ENCODE measurements at regions not wholly inside any gene's neighbourhood (a gene's known extent, or its start where the extent isn't known, plus 50 kb on each side); places are given as distances from the start of the nearest gene placed in this dataset.
A peak's percentile ranks its signal among the peaks of the same experiment; 100 is the strongest.

DNA sequence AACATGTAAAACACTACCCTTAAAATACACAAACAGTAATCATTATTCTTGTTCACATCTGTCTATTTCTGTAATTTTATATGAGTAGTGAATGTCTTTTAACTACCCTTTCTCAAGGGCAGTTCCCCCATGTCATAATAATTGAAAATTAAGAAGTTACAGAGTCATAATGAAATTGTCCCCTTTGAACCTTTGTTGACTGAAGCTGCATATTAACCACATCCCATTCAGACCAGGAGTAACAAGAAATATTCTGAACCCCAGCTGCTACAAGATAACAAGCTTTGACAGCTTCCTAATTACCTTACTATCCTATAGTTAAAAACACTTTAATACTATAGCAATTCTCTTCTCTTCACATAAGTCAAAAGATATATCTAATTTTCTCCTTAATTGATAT lies 635.9 kb upstream of the SUCLG2 start:
- no peak for FAIRE-seq

DNA sequence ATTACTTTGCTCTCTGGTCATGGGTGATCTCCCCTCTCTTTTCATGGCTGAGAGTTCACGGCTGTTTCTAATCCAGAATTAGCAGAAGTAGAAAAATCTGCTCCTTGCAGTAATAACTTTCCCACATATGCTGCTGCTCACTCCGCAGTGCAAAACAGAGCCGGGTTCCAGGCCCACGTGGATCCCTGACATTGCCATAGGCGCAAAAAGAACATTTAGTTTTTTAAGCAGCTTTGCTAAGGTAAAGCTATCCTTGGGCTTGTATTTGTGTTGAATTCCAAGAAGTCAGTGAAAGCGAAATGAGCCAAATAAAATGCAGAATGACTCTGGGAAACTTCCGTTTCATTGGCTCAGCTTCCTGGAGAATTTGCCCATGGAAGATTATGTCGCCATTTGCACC lies 633.7 kb upstream of the SUCLG2 start:
- FAIRE-seq: no peak

DNA sequence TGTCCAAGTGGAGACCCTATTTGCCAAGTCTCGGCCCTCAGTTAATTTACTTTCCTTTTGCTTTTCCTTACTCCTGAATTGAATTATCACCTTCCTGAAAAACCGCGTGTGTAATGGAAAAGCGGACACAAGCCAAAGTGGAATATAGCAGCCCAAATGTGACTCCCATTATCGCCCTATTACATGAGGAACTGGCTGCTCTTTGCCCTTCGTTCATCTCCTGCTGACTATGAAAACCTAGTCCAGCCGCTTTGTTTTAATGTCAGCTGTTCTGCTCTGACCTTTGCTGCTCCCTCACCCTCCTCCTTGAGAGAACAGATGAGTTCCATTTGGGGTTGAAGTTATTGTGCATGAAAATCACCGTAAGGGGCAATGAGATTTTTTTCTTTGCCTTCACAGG lies 632.7 kb upstream of the SUCLG2 start:
- FAIRE-seq: no peak

DNA sequence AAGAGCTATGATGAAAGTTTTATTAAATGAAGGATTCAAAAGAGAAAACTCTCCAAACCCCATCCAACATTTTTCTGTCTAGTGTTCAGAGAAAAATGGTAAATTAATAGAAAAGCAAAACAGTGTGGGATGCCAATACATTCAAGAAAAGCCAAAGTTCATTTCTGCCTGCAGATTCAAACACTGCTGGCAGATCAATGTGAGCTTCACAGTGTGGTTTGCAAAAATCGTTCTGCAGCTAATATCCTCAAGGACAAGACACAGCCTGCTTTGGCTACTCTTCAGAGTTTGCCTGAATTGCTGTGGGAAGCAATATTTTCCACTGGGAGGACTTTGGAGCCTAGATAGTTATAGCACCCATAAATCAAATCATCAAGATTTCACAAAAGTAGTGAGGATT lies 619.9 kb upstream of the SUCLG2 start:
- FAIRE-seq: no peak

DNA sequence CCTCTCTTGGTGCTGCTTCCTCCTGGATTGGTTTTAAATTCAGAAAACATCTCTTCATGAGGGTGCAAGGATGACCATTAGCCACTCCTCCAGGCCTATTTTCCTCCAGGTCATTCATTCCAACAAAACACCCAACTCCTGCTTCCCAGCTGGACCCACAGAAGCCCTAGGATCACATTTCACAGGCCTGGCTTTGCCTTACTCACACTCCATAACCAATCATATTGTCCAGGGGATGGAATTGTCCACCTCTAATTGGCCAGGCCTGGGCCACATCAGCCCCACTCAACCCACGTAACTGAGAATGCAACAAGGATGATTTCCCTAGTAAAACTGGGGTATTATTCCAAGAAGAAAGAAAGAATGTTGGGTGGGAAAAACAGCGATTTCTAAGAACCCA lies 616.7 kb upstream of the SUCLG2 start:
- no peak for FAIRE-seq

DNA sequence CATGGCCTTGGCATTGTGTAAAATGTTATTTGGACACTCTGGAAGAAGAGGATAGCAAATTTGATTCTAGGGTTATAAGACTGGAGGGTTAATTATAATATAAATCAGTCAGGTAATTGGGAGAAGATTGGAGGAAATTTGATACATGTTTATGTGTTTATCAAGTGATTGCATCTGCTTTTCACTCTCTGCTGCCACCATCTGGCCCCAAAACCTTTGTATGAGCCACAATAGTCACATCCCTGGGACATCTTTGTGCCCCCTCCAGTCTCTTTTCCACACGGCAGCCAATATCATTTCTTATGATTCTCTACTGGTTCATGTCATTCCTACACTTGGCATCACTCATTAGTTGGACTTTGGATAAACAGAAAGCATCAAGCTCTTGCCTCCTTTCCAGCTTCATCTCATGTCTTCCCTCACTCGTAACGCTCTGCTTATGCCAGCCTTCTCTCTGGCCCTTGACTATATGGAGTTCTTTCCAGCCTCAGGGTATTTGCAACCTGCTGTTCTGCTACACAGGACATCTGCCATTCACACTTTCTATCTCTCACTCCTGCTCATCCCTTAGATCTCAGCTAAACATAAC lies 602.3 kb upstream of the SUCLG2 start:
- no peak for FAIRE-seq

DNA sequence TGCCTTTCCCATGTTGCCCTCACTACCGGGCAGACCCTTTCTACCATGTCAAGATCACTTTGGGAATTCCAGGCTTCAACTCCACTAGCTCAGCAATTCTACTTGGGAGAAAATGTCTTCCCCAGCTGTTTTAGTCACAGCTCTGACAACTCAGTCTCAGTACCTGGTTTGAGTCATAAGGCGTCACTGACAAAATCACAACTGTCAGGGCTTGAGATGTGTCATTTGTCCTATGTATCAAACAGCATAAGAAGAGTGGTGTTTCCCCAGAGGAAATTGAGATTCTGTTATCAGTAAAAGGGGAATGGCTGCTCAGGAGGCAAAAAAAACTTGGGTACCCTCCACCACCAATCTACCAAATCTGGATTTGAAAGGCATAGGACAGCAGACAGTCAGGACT lies 594.9 kb upstream of the SUCLG2 start:
- no peak for FAIRE-seq

DNA sequence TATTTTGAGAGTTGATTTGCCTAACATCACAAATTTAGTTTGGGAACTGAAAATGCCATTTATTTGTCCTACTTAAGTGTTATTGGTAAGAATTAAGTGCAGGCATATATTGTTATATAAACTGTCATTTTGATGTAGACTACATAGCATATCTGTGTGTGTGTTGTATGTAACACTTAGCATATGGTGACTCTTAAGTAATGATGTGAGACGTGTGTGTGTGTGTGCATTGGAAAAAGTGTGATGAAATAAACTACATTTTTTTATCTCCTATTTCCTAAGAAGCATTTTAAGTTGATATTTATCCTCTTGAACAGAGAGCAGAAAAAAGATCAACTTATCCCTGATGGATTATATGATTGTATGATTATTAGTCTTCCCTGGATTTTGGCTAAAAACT lies 588.2 kb upstream of the SUCLG2 start:
- FAIRE-seq: peak; percentile 60

DNA sequence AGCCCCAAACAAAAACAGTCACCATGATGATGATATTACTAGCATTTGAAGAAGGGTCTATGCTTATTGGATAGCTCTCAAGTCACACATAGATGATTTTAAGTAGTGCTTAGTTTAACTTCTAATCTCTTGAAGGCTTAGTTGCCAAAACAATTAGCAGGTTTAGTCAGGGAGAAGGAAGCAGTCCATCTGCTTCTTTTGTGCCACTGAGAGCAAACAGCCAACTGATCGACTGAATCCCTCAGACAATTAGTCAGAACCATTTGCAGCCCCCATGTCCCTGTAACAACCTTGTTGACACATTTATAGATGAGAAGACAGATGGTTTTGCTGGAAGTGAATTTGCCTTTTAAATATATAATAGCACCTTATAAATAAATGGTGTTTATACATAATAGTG lies 585.1 kb upstream of the SUCLG2 start:
- FAIRE-seq: no peak

DNA sequence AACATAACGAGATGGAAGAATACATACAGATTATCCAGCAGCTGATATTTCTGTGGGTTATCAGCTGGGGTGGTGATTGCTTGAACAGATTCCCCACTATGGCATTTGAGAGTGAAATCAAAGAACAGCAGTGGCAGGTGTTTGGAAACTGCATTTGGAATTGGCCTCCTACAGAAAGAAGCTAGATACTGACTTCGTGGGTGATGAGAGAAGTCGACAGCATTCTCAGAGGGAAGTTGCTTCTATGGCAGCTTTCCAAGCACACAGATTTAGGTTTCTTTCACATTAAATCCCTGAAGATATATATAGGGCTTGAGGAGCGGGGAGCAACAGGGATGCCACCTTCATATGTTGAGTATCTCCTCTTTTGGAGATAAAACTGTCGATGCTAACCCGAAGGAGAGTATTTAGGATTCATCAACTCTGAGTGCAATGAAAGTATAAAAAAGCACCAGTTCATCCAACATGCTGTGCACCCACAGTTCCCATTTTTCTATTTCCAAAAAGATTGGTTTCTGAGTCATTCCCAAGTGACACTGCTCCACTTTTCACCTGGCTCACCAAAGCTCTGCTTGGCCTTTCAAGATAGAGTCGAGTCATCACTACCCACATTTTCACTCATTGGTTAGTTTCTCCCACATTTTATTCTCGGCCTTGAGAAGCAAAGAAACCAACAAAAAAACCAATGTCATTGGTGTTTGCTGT lies 579.8 kb upstream of the SUCLG2 start:
- no peak for FAIRE-seq

DNA sequence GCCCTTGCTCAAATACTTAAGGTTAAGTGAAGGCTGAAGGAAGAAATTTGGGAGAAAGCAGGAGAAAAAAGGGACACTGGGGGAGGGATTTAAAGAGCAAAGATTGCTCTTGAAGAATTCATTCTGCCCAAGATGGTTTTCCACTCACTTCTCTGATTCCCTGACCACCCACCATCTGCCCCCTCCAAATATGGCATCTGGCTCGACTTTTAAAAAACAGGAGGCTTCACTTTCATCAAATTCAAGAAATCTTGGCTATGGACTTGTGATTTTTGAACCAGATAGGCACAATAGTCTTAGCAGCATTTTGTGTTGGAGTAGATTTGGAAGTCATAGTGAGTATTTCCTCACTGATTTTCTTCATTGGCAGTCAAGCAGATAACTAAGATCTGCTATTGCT lies 574.4 kb upstream of the SUCLG2 start:
- FAIRE-seq: no peak

DNA sequence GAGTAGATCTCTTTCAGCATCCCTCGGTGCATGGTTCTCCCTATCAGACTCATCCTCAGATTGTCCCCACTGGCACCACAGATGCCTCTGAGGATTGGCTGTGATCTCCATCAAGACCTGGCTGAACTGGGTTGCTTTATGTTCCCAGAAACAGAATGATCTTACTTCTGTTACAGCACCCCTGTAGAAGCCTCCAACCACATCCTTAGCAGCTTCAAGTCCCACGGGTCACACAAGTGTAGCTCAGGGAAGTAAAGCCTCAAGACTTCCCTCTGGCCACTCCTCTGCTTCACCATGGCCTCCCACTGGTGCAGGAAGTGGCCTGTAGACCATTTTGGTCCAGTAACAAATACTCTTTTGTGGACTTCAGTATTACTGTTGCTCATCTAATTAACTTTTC lies 566.4 kb upstream of the SUCLG2 start:
- no peak for FAIRE-seq

DNA sequence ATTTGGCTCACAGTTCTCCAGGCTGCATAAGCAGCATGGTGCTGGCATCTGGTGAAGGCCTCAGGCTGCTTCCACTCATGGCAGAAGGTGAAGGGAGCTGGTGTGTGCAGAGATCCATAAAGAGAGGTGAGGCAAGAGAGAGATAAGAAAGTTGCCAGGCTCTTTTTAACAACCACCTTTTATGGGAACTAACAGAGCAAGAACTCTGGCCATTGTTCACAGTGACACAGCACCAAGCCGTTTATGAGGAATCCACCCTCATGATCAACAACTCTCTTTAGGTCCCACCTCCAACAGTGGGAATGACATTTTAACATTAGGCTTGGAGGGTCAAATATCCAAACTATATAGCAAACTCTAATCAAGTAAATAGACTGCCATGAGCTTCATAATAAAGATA lies 557.2 kb upstream of the SUCLG2 start:
- FAIRE-seq: no peak

DNA sequence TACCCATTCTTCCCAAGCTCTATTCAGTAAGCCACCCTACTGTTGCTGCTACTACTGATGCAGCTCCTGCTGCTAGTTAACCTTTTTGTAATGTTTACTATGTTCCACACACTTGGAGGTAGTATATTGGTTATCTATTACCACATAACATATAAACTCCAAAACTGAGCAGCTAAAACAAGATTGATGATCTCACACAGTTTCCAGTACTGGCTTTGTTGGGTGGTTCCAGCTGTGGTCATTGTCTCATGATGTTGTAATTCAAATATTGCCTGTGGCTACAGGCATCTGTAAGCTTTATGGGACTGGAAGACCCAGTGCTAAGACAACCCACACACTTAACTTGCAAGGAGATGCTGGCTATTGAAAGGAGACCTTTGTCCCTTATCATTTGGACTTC lies 556.2 kb upstream of the SUCLG2 start:
- FAIRE-seq: no peak

DNA sequence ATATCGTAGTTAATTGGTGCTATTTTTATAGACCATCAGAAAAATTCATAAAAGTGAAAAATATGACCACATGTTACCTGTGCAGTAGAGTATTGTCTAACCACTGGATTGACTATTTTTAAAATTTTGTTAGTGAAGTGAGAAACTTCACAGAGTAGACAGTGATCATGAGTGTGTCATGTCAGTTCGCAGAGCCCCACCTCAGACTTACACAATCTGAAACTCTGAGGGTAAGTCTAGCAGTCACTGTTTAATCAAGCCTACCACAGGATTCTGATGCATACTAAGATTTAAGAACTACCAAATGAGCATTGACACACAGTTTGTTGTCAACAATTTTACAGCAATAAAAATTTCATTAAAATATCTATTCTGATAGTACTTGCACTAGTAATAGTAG lies 552.9 kb upstream of the SUCLG2 start:
- no peak for FAIRE-seq

DNA sequence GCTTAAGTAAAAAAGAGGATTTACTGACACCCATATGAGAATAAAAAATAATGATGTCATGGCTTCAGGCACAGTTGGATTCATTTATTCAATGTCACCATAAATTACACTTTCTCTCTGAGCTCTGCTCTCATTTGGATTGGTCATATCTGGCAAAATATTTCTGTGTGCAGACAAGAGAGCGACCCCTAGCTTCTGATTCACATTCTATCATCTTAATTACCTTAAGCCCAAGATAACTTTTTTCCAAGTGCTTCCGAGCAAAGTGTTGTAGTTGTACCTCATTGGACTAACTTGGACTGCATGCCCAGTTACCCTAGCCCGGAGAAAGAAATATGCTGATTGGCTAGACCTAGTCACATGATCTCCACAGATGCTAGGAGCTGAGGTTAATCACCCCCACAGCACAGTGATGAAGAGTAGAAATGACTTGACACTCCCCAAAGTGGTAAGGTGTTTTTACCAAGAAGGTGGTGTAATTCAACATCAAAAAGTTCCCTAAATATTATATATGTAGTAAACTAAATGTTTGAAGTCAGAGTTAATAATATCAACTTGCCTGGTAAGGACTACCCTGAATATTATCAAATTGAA lies 552.2 kb upstream of the SUCLG2 start:
- no peak for FAIRE-seq

DNA sequence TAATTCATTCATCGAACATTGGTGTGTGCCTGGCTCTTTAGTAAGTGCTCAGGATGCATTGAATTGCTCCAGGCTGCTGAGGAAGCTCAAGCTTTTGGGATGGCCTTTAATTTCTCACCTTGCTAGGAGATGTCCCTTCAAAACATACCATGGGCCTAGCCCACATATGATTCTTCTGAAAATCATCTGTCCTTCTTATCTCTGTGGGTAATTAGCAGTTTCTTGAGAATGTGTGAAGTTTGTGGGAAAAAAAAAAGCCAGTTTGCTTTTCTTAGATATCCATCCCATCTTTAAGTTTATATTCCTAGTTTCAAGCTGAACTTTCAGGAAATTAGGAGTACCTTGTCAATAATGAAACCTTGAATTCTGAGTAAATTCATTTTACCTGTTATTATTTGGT lies 532.3 kb upstream of the SUCLG2 start:
- FAIRE-seq: no peak

DNA sequence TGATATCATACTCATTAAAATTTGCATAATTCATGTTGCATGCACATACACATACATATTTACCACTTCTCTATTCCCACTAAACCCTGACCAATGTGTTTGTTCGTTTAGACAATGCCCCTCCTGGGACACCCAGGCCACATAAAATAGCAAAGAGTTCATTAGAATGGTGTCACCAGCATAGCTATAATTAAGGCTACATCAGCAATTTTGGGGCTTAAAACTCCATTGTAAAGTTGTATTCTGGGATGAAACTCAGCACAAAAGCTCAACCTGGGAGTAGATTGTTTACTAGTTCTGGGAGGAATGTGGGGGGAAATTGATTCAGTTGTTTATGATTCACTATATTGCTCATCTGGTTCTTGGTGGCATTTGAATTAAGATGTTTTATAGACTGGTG lies 522.2 kb upstream of the SUCLG2 start:
- FAIRE-seq: no peak

DNA sequence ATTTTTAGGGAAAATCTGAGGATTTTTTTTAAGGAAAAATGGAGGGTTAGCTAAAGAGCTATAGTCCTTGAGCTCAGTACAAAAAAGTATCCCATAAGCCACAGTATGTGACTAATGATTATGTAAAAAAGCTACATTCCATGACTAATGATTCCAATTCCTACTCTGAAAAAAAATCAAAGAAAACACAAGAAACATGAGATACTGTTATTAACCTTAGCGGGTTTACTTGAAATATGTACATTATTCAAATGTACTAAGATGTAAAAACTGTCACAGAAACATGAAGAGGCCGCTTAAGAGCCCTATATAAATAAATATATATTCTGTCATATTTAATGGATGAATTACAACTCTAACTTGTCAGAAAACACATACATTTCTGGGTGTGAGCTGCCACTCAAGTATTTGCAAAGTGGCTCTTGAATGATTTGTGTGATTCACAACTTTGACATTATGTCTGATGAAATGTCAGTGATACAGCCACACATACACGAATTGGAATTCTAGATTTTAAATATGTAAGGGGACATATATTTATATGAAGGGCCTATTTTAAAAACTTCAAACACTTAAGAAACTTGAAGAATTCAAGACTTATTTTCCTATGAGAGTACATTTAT lies 518.7 kb upstream of the SUCLG2 start:
- no peak for FAIRE-seq

DNA sequence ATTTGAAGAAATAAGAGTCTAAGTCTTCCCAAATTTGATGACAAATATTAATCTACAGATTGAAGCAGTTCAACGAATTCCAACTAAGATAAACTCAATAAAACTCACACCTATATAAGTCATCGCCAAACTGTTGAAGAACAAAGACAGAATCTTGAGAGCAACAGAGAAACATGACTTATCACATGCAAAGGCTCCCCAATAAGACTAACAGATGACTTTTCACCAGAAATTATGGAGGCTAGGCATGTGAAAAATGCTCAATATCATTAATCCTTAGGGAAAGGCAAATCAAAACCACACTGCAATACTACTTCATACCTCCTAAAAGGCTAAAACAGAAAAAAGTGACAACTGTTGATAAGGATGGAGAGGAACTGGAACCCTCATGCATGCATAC lies 517.6 kb upstream of the SUCLG2 start:
- no peak for FAIRE-seq

DNA sequence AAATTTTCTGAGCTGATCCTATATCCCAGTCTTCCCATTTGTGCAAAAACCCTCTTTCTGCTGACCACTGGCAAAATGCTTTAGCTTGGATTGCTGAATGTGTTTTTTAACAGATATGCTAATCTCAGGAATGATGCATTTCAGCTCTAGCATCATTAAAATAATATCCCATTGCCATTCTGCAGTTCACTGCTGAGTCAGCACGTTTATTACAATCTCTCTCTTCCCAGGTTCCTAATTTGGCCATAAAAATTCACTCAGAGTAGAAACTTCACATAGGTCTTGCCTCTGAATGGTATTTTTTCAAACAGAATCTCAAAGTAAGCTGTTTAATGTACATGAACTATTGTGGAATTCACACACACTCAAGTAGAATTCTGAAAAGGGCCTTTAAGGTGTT lies 509.6 kb upstream of the SUCLG2 start:
- FAIRE-seq: no peak

DNA sequence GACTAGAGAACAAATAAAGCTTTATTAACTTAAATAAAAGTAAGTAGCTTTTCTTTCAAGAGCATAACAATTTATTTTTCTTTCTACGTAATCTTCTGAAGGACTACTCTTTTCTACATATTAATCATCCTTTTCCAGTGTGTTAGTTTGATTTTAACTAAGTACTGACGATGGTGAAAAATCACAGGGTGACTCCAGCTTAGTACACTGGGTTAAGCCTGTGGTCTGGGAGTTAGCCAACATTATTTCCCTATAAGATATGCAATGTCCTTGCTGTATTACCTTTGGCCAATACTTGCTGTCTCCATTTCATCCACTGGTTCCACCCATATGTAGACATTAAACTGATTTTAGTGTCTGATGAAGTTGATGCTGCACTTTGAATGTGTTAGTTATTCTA lies 508.6 kb upstream of the SUCLG2 start:
- FAIRE-seq: peak; percentile 21

DNA sequence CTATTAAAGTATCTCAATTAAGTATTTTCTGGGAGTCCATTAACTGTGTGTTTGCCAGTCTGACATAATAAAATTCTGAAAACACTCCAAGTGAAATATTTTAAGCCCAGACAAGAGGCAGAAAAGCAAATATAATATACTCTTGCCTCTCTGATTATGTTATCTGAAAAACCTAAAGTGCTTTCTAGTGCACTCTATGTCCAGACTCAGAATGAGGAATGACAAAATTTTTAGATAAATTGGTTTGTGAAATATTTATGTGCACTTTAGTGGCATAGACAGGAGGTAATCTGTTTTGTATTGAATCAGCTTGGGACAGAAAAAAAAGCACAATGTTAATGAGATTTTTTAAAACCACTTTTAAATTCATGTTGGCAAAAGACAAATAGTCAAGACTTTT lies 508.2 kb upstream of the SUCLG2 start:
- FAIRE-seq: peak; percentile 80

DNA sequence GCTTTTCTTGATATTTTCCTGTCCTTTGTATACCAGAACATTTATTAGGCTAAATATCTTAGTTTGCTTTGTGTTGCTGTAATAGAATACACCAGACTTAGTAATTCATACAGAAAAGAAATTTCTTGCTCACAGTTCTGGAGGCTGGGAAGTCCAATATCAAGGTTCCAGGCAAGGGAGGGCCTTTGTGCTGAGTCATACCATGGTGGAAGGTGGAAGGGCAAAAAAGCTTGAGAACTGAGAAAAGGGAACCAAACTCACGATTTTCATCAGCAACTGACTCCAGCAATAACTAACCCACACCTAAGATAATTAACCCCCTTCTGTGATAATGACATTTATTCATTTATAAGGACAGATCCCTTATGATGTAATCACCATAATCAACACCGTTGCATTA lies 496.9 kb upstream of the SUCLG2 start:
- FAIRE-seq: no peak

Data from islet of Langerhans (tissue), 1 donor.